GM23338 (cell line): ENCODE measurements at regions not wholly inside any gene's neighbourhood (a gene's known extent, or its start where the extent isn't known, plus 50 kb on each side); places are given as distances from the start of the nearest gene placed in this dataset.

Source experiments
- ATAC-seq: fragments of 200-7000 bp; cut with Tn5 transposase; 3 replicates; pipeline ENCODE4 v1.9.1; 2020
- DNase-seq: peaks from one replicate; pipeline ENCODE4 v3.0.0-alpha.2; 2015; ENCODE audit warnings: low spot score
- H2AFZ ChIP-seq: fragments of 200-600 bp; sonication (generic); 2 replicates; pipeline ENCODE4 v1.8.0; 2016; ENCODE audit warnings: antibody characterized with exemption, mild to moderate bottlenecking, moderate library complexity
- H3F3A ChIP-seq: fragments of 200-600 bp; sonication (generic); replicated peaks from 2 replicates; pipeline ENCODE4 v1.8.0; 2017; ENCODE audit warnings: antibody characterized with exemption, mixed run types, low read depth
- H3K27ac ChIP-seq: fragments of 200-600 bp; sonication (generic); 2 replicates; pipeline ENCODE4 v1.6.1; 2016; ENCODE audit warnings: low read depth
- H3K27me3 ChIP-seq: fragments of 200-600 bp; sonication (generic); 2 replicates; pipeline ENCODE4 v1.8.0; 2016; ENCODE audit warnings: mild to moderate bottlenecking, mixed run types, moderate library complexity; ENCODE audit not compliant: insufficient read depth
- H3K36me3 ChIP-seq: fragments of 200-600 bp; sonication (generic); 2 replicates; pipeline ENCODE4 v1.8.0; 2016; ENCODE audit warnings: mild to moderate bottlenecking; ENCODE audit not compliant: insufficient read depth
- H3K4me1 ChIP-seq: fragments of 200-600 bp; sonication (generic); 2 replicates; pipeline ENCODE4 v1.8.0; 2016; ENCODE audit warnings: mild to moderate bottlenecking, moderate library complexity; ENCODE audit not compliant: insufficient read depth
- H3K4me2 ChIP-seq: fragments of 200-600 bp; sonication (generic); 2 replicates; pipeline ENCODE4 v1.7.1; 2017; ENCODE audit warnings: mixed run types
- H3K4me3 ChIP-seq: fragments of 200-600 bp; sonication (generic); 2 replicates; pipeline ENCODE4 v1.6.1; 2016; ENCODE audit warnings: mixed run types
- H3K79me2 ChIP-seq: fragments of 200-600 bp; sonication (generic); replicated peaks from 2 replicates; pipeline ENCODE4 v1.8.0; 2017; ENCODE audit warnings: mild to moderate bottlenecking; ENCODE audit not compliant: insufficient read depth
- H3K9me2 ChIP-seq: fragments of 200-600 bp; sonication (generic); 2 replicates; pipeline ENCODE4 v1.8.0; 2017; ENCODE audit not compliant: insufficient read depth
- H4K20me1 ChIP-seq: fragments of 200-600 bp; sonication (generic); replicated peaks from 2 replicates; pipeline ENCODE4 v1.8.0; 2017; ENCODE audit warnings: mild to moderate bottlenecking; ENCODE audit not compliant: insufficient read depth
- H3K27ac Mint-ChIP-seq: 2 replicates; pipeline ENCODE4 v1.8.0; 2020; ENCODE audit warnings: inconsistent platforms, mild to moderate bottlenecking, moderate library complexity, mixed read lengths
- H3K27me3 Mint-ChIP-seq: 3 replicates; pipeline ENCODE4 v1.8.0; 2022; ENCODE audit warnings: low read depth, mild to moderate bottlenecking, moderate library complexity, mixed read lengths, inconsistent platforms; ENCODE audit not compliant: insufficient read depth, poor library complexity
- H3K36me3 Mint-ChIP-seq: 3 replicates; pipeline ENCODE4 v1.8.0; 2021; ENCODE audit warnings: low read depth, mild to moderate bottlenecking, inconsistent platforms, moderate library complexity, mixed read lengths
- H3K4me1 Mint-ChIP-seq: 3 replicates; pipeline ENCODE4 v1.8.0; 2020; ENCODE audit warnings: mild to moderate bottlenecking, inconsistent platforms, mixed read lengths
- H3K4me3 Mint-ChIP-seq: 3 replicates; pipeline ENCODE4 v1.8.0; 2021; ENCODE audit warnings: moderate library complexity, mild to moderate bottlenecking, inconsistent platforms, mixed read lengths
- H3K9me3 Mint-ChIP-seq: 3 replicates; pipeline ENCODE4 v1.8.0; 2020; ENCODE audit warnings: moderate library complexity, mild to moderate bottlenecking, inconsistent platforms, mixed read lengths
- CREB1 ChIP-seq: fragments of 250-450 bp; sonication (Bioruptor Pico); IDR thresholded peaks from 2 replicates; pipeline ENCODE4 v1.5.0; 2020; ENCODE audit warnings: low read depth, mild to moderate bottlenecking, moderate library complexity
- ETS1 ChIP-seq: IDR thresholded peaks from 2 replicates; pipeline ENCODE4 v1.6.1; 2016; ENCODE audit warnings: antibody characterized with exemption
- EZH2phosphoT487 ChIP-seq: fragments of 200-600 bp; sonication (generic); IDR thresholded peaks from one replicate; pipeline ENCODE4 v1.8.1; 2018; ENCODE audit warnings: antibody characterized with exemption; ENCODE audit not compliant: unreplicated experiment
- NANOG ChIP-seq: IDR thresholded peaks from 2 replicates; pipeline ENCODE4 v1.6.1; 2016; ENCODE audit warnings: antibody characterized with exemption, borderline replicate concordance
- POLR2AphosphoS5 ChIP-seq: IDR thresholded peaks from 2 replicates; pipeline ENCODE4 v1.6.1; 2016; ENCODE audit warnings: antibody characterized with exemption, low read depth
- REST ChIP-seq: IDR thresholded peaks from one replicate; pipeline ENCODE4 v1.6.1; 2018; ENCODE audit warnings: antibody characterized with exemption; ENCODE audit not compliant: unreplicated experiment
- STAT1 ChIP-seq: IDR thresholded peaks from one replicate; pipeline ENCODE4 v1.6.1; 2016; ENCODE audit warnings: antibody characterized with exemption; ENCODE audit not compliant: unreplicated experiment
- ZNF331 ChIP-seq: fragments of 250-450 bp; sonication (Bioruptor Pico); IDR thresholded peaks from 2 replicates; pipeline ENCODE4 v1.5.0; 2020; ENCODE audit warnings: low read depth, mild to moderate bottlenecking, moderate library complexity
- TF ChIP-seq, protein P1 (sequence below), 2 experiments: fragments of 200-600 bp in 1 of 2; sonication (generic) in 1 of 2; conservative IDR thresholded peaks; 2 replicates each; pipeline versions ENCODE4 v1.5.1 to v1.6.1; 2016 to 2017; ENCODE audit warnings: antibody characterized with exemption in 2 of 2, low read depth in 2 of 2, mild to moderate bottlenecking in 2 of 2, moderate library complexity in 1 of 2

DNA sequence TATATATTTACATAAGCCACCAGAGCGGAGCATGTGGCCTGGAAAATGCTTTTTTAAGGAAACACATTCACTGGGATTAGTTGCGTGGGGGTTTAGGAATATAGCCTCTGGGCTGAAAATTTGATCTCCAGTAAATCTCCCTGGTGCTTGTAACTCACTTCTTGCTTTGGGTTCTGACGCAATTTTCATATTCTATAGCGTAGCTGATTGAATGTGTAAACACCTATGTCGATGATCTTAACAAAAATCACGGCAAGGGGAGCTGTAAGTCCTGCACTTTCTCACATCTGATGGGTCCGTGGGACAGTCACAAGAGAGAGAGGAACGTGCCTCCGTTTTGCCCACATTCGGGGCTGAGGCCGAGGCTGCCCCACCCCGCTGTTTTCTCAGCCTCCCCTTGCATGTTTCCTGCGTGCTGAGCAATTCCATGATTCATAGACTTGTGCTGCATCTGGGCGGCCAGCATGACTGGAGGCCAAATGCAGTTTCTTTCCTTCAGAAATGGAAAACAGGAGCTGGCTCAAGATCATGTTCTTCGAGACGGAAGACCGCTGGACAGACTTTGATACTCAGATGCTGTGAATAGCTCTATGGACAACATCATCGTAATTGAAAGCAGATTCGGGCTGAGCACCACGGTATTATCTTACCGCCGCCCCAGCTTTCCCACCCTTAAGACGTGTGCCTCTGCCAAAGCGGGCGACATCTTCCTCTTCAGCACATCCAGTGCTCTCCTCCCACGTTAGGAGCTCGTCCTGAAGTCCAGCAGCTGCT lies 109.2 kb downstream of the TMEM18 start:
- no peaks in the 10 kb centered on the region for H3K79me2 ChIP-seq
- H3K27me3 Mint-ChIP-seq = peaks cover 2% of the 10 kb centered on the region
- no peak for DNase-seq
- H3K27me3 ChIP-seq = no peaks in the 10 kb centered on the region
- H3F3A ChIP-seq = no peaks in the 10 kb centered on the region
- no peaks in the 10 kb centered on the region for H3K36me3 ChIP-seq
- H3K27ac Mint-ChIP-seq = no peak overlapping the region
- H3K4me3 Mint-ChIP-seq = no peak overlapping the region
- H3K27ac ChIP-seq = no peak overlapping the region
- H2AFZ ChIP-seq = no peak overlapping the region
- TF ChIP-seq ETS1 (no peak), REST (no peak), NANOG (no peak)
- TF ChIP-seq, protein P1, sequence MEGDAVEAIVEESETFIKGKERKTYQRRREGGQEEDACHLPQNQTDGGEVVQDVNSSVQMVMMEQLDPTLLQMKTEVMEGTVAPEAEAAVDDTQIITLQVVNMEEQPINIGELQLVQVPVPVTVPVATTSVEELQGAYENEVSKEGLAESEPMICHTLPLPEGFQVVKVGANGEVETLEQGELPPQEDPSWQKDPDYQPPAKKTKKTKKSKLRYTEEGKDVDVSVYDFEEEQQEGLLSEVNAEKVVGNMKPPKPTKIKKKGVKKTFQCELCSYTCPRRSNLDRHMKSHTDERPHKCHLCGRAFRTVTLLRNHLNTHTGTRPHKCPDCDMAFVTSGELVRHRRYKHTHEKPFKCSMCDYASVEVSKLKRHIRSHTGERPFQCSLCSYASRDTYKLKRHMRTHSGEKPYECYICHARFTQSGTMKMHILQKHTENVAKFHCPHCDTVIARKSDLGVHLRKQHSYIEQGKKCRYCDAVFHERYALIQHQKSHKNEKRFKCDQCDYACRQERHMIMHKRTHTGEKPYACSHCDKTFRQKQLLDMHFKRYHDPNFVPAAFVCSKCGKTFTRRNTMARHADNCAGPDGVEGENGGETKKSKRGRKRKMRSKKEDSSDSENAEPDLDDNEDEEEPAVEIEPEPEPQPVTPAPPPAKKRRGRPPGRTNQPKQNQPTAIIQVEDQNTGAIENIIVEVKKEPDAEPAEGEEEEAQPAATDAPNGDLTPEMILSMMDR (conservative IDR thresholded peaks at IDR 0.05; ENCODE audit: low read depth in 2 of 2) = no peak
- no peak overlapping the region for H3K4me2 ChIP-seq
- H3K4me1 ChIP-seq = no peaks in the 10 kb centered on the region
- no peaks in the 10 kb centered on the region for H3K9me2 ChIP-seq
- ATAC-seq = no peak
- H3K9me3 Mint-ChIP-seq = peaks cover 5% of the 10 kb centered on the region; the same call in 2 of the 3 replicates
- H3K4me3 ChIP-seq = no peak overlapping the region
- no peaks in the 10 kb centered on the region for H4K20me1 ChIP-seq
- no peaks in the 10 kb centered on the region for H3K36me3 Mint-ChIP-seq
- no peaks in the 10 kb centered on the region; the same call in 2 of the 3 replicates for H3K4me1 Mint-ChIP-seq

DNA sequence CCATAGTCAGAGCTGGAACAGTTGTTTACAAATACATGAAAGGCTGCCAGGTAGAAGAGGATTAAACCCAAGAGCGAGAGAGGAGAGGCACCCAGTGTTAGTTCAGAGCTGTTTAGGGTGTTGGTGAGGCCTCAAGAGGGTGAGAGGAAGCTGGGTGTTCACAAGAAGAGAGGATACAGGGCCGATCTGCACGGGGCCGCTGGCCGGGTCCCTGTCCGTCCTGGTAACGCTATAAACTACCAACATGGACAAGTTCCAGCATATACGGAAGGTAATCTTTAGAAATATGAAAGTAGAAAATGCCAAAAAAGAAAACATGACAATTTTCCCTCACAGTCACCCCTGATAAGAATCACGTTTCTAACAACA lies 109.7 kb downstream of the TMEM18 start:
- H3K36me3 Mint-ChIP-seq = no peaks in the 10 kb centered on the region
- ATAC-seq = no peak
- TF ChIP-seq STAT1 = no peak
- TF ChIP-seq, protein P1 (conservative IDR thresholded peaks at IDR 0.05; ENCODE audit: low read depth in 2 of 2) = no peak
- TF ChIP-seq REST = no peak
- TF ChIP-seq ETS1 = no peak
- no peak for TF ChIP-seq POLR2AphosphoS5
- no peak for TF ChIP-seq EZH2phosphoT487
- no peak for TF ChIP-seq ZNF331 (CRISPR knock-in tag)
- no peak for TF ChIP-seq CREB1

More for the DNA sequence above, 109.7 kb downstream of the TMEM18 start:
- no peak overlapping the region for H3K4me3 ChIP-seq
- Mint-ChIP-seq H3K27ac (no peak overlapping the region), H3K4me3 (no peak overlapping the region), H3K4me1 (no peaks in the 10 kb centered on the region; the same call in 2 of the 3 replicates), H3K27me3 (peaks cover 2% of the 10 kb centered on the region), H3K9me3 (peaks cover 5% of the 10 kb centered on the region; the same call in 2 of the 3 replicates)
- no peak overlapping the region for H2AFZ ChIP-seq
- H4K20me1 ChIP-seq = no peaks in the 10 kb centered on the region
- no peak overlapping the region for H3K4me2 ChIP-seq
- no peaks in the 10 kb centered on the region for H3K27me3 ChIP-seq
- H3K4me1 ChIP-seq = no peaks in the 10 kb centered on the region
- H3K79me2 ChIP-seq = no peaks in the 10 kb centered on the region
- no peaks in the 10 kb centered on the region for H3K9me2 ChIP-seq
- no peak overlapping the region for H3K27ac ChIP-seq
- H3F3A ChIP-seq = no peaks in the 10 kb centered on the region
- no peak for DNase-seq
- no peaks in the 10 kb centered on the region for H3K36me3 ChIP-seq
